ENCODE measurements at regions not wholly inside any gene's neighbourhood (a gene's known extent, or its start where the extent isn't known, plus 50 kb on each side); places are given as distances from the start of the nearest gene placed in this dataset.

DNA sequence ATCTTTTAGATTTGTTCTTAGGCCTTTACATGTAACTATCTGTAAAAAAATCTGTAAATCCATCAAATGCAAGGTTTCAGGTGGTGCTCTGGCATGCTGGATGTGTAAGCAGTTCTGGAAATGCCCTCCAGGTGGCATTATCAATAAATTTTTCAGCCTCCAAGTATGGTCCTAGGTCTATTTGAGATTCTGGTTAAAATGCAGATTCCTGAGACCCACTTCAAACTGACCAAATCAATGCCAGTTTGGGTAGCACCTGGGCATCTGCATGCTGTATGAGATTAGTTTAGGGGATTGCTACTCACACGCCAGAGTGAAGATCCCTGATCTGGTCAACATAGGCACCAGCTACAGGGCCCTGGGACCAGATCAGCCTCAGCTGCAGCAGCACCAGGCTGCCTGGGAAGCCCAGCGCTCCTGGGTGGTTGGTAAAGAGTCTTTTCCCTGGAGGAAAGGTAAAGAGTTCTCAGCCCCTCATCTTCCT lies 507.3 kb upstream of the CITED2 start:
- TF ChIP-seq, protein P1, sequence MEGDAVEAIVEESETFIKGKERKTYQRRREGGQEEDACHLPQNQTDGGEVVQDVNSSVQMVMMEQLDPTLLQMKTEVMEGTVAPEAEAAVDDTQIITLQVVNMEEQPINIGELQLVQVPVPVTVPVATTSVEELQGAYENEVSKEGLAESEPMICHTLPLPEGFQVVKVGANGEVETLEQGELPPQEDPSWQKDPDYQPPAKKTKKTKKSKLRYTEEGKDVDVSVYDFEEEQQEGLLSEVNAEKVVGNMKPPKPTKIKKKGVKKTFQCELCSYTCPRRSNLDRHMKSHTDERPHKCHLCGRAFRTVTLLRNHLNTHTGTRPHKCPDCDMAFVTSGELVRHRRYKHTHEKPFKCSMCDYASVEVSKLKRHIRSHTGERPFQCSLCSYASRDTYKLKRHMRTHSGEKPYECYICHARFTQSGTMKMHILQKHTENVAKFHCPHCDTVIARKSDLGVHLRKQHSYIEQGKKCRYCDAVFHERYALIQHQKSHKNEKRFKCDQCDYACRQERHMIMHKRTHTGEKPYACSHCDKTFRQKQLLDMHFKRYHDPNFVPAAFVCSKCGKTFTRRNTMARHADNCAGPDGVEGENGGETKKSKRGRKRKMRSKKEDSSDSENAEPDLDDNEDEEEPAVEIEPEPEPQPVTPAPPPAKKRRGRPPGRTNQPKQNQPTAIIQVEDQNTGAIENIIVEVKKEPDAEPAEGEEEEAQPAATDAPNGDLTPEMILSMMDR (conservative IDR thresholded peaks at IDR 0.05 in 1 of 2, IDR thresholded peaks at IDR 0.05 in 1 of 2; ENCODE audit: extremely low read depth in 1 of 2, insufficient read depth in 1 of 2, low read depth in 1 of 2, low read length in 2 of 2) = peak; percentile 70 to 73
- no peak for TF ChIP-seq EZH2 (IDR thresholded peaks at IDR 0.05; ENCODE audit: borderline replicate concordance, low read length)

Measured in mammary epithelial cell (primary cell).